HepG2 (cell line): ENCODE measurements at regions not wholly inside any gene's neighbourhood (a gene's known extent, or its start where the extent isn't known, plus 50 kb on each side); places are given as distances from the start of the nearest gene placed in this dataset.
"Not testable (repeated sequence)": the region's sequence is repeated elsewhere in the genome, so short reads cannot be mapped to it uniquely, and the experiment has no call there.

ENCODE experiments used
- ATRX ChIP-seq: sonication (generic); formaldehyde crosslinking; IDR thresholded peaks from 2 replicates; pipeline ENCODE4 v1.4.0; 2020; ENCODE audit warnings: missing genetic modification reagents, borderline replicate concordance
- BRCA1 ChIP-seq: sonication (generic); formaldehyde crosslinking; IDR thresholded peaks from 2 replicates; pipeline ENCODE4 v1.4.0; 2020; ENCODE audit warnings: missing genetic modification reagents
- ELF4 ChIP-seq: sonication (generic); formaldehyde crosslinking; IDR thresholded peaks from 2 replicates; pipeline ENCODE4 v1.5.0; 2020; ENCODE audit warnings: missing genetic modification reagents, mild to moderate bottlenecking, moderate library complexity, borderline replicate concordance
- MYC ChIP-seq: sonication (generic); formaldehyde crosslinking; IDR thresholded peaks from 2 replicates; pipeline ENCODE4 v1.9.0; 2021; ENCODE audit warnings: missing genetic modification reagents, borderline replicate concordance
- ONECUT2 ChIP-seq: sonication (generic); formaldehyde crosslinking; IDR thresholded peaks from 2 replicates; pipeline ENCODE4 v1.4.0; 2020; ENCODE audit warnings: missing genetic modification reagents
- POLR2A ChIP-seq, 2 experiments: IDR thresholded peaks; 2 replicates each; pipeline ENCODE4 v1.6.1; 2011; ENCODE audit warnings: low read depth in 2 of 2, low read length in 2 of 2, mild to moderate bottlenecking in 1 of 2, moderate library complexity in 1 of 2; ENCODE audit not compliant: insufficient read depth in 1 of 2
- POLR2AphosphoS5 ChIP-seq: IDR thresholded peaks from 2 replicates; pipeline ENCODE4 v1.6.1; 2012; ENCODE audit warnings: low read depth, low read length
- ZBTB40 ChIP-seq, 2 experiments: fragments of 450-650 bp in 1 of 2; sonication (generic) in 1 of 2; formaldehyde crosslinking in 1 of 2; IDR thresholded peaks; 2 replicates each; pipeline versions ENCODE4 v1.6.1 to v1.8.0; 2016 to 2022; ENCODE audit warnings: antibody characterized with exemption in 1 of 2, mild to moderate bottlenecking in 1 of 2, missing genetic modification reagents in 1 of 2
- ZNF281 ChIP-seq: sonication (generic); formaldehyde crosslinking; IDR thresholded peaks from 2 replicates; pipeline ENCODE4 v1.4.0; 2020; ENCODE audit warnings: missing genetic modification reagents, borderline replicate concordance
- ZNF331 ChIP-seq: sonication (generic); formaldehyde crosslinking; IDR thresholded peaks from 2 replicates; pipeline ENCODE4 v1.4.0; 2020; ENCODE audit warnings: missing genetic modification reagents
- ZSCAN25 ChIP-seq: sonication (generic); formaldehyde crosslinking; IDR thresholded peaks from 2 replicates; pipeline ENCODE4 v1.8.0; 2022; ENCODE audit warnings: mild to moderate bottlenecking, missing genetic modification reagents

GRCh38 chr3:153828346-153828745 lies 292.8 kb upstream of the ARHGEF26 start:
- not testable (repeated sequence) for TF ChIP-seq ZSCAN25 (CRISPR knock-in tag); ATRX (CRISPR knock-in tag); MYC (CRISPR knock-in tag); ZNF331; ELF4; ZNF281 (CRISPR knock-in tag); BRCA1 (CRISPR knock-in tag); POLR2AphosphoS5; ONECUT2; ZBTB40 (IDR thresholded peaks at IDR 0.05); ZBTB40 (CRISPR knock-in tag; IDR thresholded peaks at IDR 0.05); POLR2A (IDR thresholded peaks at IDR 0.05; ENCODE audit: insufficient read depth in 1 of 2, low read depth in 2 of 2, low read length in 2 of 2)
